SIG-M5 treated with dmso at 0.1 percent for 504 hours (cell line): ENCODE measurements at regions not wholly inside any gene's neighbourhood (a gene's known extent, or its start where the extent isn't known, plus 50 kb on each side); places are given as distances from the start of the nearest gene placed in this dataset.
A peak's percentile ranks its signal among the peaks of the same experiment; 100 is the strongest.
"Not testable (repeated sequence)": the region's sequence is repeated elsewhere in the genome, so short reads cannot be mapped to it uniquely, and the experiment has no call there.

ENCODE experiments used
- DNase-seq: peaks from one replicate; lab custom pipeline; 2025; ENCODE audit not compliant: unreplicated experiment; lab: John Stamatoyannopoulos, UW

DNA sequence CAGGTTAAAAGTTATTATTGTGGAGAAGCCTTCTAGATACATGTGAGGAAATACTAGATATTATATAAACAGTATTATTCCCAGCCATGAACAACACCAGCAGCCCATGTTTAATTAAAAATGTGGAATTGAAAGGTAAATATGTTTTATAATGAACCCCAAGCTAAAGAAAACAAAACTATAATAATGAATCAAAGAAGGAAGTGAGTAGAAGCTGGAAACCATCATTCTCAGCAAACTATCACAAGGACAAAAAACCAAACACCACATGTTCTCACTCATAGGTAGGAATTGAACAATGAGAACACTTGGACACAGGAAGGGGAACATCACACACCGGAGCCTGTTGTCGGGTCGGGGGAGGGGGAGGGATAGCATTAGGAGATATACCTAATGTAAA lies 167.6 kb upstream of the CXXC4 start:
- DNase-seq = not testable (repeated sequence)

- no peak for DNase-seq
These were observed 182.4 kb upstream of the CXXC4 start for GRCh38 chr4:104677116-104677515.

GRCh38 chr4:104682311-104682710 lies 187.6 kb upstream of the CXXC4 start:
- no peak for DNase-seq

- peak; percentile 27 for DNase-seq
These were observed 199.0 kb upstream of the CXXC4 start for GRCh38 chr4:104693601-104694201.

DNA sequence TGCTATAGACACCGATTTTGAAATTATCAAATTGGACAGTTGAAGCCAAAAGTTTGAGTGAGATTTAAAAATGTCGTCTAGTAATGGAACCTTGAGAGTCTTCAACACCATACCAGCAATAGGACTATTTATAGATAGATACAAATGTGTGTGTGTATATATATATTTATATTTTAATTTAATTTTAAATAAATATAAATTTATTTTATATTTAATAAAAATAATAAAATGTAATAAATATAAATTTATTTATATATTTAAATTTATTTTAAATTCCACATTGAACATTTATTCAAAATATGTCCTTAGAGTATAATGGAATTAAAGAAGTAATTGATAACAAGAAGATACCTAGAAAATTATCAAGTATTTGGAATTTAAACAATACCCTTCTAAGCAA lies 221.9 kb upstream of the CXXC4 start:
- DNase-seq = no peak

DNA sequence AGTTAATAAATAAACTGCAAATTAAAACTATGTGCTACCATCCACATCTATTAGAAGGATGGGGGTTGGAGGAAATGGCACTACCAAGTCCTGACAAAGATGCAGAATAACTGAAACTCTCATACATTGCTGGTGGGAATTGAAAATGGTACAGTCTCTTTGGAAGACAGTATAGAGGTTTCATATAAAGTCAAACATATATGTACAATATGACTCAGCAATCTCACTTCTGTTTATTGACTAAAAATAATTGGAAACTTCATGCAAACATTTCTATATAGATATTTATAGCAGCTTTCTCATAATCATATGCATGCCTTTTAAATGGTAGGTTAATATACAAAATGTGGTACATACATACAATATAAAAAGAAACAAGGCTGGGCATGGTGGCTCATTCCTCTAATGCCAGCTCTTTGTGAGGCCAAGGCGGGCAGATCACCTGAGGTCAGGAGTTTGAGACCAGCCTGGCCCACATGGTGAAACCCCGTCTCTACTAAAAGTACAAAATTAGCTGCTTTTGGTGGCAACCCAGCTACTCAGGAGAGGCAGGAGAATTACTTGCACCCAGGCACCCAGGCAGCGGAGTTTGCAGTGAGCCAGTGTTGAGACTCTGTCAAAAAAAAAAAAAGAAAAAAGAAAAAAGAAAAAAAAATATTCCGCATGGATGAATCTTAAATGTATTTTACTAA lies 225.0 kb upstream of the CXXC4 start:
- DNase-seq = no peak

- no peak for DNase-seq
These were observed 227.8 kb upstream of the CXXC4 start for GRCh38 chr4:104722467-104722866.

DNA sequence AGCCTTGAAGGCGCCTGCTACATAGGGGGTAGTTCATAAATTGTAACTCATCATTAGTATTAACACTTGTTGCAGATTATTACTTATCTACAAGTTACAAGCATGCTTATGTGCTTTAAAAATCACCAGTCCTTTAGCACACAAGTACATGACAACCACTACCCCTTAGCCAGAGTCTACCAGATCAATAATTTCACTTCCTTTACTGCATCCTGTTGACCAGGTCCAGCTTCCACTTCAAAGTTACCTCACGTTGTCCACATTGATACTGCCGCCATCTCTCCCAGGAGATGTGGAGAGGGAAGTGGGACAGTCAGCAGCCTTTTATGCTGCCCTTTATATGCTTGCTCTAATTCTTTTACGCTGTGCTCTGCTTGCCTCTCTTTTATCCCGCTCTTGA lies 231.3 kb upstream of the CXXC4 start:
- DNase-seq = no peak

DNA sequence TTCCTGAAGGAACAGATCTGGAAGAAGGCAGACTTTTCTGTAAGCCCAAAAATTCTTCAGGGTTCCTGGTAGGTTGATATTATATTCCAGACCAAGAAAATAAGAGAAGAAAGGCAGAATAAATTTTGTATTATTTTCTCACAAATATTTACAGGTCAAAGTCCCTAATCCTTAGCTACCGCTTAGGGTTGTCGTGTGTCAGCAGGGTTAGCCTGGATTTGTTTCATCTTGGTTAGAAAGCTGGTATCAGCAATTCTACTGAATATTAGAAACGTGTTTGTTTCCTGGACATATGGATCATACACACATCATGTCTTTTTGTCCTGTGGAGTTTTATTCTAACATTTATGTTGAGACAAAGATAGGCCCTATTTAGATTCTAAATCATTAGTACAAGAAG lies 232.9 kb upstream of the CXXC4 start:
- DNase-seq = no peak

DNA sequence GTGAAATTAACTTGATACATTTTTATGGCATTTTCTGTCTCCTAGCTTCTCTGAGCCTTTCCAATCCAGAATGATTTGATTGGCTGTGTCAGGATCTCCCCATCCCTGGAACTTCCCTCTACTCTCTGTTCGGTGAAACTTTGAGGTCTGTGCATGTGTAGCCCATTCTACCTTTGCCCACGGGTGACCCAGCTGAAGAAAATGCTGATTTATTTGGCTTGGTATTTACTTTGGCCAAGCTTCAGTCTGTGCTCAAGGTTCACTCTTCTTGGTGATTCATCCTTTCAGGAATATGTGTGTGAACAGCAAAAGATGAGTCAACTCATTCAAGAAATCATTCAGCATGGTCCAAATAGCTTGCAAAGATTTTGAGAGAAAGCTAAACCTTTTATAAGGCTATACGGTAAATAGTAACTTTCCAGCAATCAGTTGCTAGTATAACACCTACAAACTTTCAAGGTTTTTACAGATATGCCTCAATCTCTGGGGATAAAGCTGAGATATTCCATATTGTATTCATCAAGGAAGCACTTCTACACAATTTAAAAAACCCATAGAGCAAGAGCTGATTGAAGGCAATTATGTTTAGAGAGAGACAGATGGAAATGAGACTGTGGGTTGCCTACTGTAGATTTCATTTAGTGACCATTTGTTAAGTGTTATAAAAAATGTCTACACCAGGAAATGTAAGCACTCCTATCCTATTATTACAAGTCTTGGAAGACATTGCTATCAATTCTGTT lies 233.9 kb upstream of the CXXC4 start:
- DNase-seq = peak; percentile 12

DNA sequence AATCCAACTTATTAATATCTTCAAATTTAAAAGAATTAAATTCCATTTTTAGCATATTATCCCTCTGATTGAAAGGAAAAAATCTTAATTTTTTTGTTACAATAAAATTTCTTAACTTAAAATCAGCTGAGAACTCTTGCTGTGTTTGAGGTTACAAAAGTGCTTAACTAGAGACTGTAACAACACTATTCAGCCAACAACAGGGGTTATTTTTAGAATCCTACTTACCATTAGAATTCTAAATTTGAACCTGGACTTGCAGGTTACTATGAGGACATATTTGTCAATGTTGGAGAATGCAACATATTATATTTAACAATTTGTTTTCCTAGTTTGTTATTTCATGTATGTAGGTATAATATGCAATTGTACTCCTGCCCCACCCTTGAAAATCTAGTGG lies 238.1 kb upstream of the CXXC4 start:
- DNase-seq = no peak

- no peak for DNase-seq
These were observed 240.5 kb upstream of the CXXC4 start for GRCh38 chr4:104735174-104735573.

DNA sequence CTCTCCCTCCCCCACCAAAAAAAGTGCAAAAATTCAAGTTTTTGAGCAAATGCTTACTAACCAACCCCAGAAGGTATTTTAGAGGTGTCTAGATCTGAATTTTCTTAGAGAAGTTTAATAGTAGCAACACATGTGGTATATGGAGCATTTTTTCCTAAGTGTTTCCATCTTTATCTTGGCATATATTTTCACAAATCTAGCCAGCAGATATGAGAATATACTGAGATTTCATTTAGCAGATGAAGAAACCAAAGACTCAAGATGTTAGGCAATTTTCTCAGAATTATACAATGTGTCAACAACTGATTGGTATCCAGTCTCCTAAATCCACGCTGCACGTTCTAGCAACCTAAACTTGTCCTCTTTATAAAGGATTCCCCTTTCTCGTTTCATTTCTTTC lies 245.5 kb upstream of the CXXC4 start:
- DNase-seq = no peak

DNA sequence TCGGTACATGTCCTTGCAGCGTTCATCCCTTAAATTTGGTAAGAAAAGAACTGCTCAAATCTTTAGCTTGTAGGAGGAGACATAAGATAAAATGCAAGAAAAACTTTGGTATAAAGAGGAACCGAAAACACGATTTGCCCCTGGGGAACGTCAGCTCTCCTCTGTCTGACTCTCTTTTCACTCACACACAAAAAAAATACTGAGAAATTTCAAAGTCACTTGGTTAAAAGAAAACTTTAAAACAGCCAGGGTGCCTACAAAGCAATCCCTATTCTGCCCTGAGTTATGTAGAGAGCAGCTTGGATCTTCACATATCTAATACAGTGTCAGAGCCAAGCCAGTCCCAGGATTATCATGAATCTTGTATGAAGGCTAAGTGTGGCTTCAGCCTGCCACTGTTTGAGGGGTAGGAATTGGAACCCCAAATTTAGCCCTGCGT lies 248.5 kb upstream of the CXXC4 start:
- DNase-seq = peak; percentile 2

DNA sequence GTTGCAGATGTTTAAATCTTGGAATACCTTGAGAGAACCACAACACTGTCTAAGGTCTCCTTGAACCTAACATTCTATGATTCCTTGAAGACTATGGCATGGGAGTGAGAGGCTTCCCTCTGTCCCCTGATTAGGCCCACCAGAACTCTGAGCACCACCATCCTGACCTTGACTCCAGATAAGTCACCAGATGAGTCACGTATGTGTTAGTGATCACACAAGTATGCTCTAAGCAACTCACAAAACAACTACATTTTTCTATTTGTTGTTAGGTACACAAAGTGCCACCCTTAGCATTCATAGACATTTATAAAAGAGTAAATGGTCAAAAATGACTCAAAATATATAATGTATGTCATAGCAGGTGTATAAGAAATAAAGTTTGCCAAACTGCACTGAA lies 252.9 kb upstream of the CXXC4 start:
- DNase-seq = no peak

GRCh38 chr4:104749062-104749461 lies 254.4 kb upstream of the CXXC4 start:
- DNase-seq = no peak

DNA sequence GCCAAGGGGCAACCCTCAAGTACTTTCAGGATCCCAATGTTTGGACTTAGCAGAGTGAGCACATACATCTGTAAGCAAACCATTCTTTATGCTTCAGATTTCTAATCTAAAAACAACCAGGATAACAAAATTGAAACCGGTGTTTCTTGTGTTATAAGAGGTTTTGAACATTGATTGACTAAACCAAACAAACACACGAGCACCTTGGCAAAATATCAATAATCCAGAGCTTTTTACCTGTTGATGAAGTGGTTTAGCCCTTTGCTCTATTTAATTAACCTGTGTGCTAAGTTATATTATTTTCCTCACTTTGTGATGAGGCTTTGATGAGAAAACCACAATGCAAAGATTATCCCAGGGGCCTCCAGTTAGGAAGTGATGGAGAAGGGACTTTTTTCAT lies 255.3 kb upstream of the CXXC4 start:
- DNase-seq = no peak

DNA sequence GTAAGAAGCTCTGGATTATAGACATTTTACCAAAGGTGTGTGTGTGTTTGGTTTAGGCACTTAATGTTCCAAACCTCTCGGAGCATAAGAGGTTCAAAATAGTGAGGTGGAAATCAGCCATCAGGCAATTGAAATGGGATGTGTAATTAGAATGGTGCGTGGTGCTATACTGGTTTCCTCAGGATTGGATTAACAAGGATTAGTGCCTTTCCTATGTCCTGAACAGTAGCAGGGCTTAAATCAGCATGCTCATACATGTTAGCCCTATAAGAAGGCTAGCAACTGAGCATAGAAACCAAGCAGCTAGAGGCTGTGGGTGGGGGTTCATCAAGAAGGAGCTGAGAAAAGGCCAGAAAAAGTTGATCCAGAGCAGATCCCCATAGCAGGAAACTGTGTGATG lies 256.8 kb upstream of the CXXC4 start:
- no peak for DNase-seq

DNA sequence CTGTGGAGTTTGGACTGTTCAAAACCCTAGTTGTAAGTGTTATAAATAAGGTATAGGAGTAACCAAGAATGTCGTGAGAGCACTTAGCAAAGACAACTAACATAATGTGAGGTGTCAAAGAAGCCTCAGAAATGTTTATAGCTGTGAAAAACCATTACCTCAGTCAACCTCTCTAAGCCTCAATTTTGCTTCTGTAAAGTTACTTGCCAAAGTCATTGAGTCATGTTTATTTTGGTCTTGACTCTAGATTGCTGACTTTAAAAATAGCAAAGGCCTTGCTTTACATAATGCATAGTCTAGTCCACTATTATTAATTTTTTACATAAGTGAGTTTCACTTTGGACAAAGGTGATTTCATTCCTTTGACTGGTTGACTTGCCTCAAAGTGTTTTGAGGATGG lies 257.6 kb upstream of the CXXC4 start:
- DNase-seq = no peak

DNA sequence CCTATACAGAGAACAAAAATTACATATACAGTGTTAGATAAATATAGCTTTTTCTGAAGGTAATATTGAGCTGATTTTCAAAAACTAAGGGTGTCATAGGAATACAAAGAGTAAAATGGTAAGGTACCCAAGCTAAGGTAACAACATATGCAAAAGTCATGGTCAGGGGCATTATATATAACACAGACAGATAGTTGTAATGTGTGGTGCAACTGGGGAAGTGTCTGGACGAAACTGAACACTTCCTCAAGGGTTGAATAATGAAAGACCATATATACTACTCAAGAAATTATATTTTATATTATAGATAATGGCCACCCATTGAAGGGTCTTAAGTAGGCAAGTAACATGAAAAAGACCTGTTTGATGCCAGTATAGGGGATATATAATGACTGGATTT lies 262.1 kb upstream of the CXXC4 start:
- no peak for DNase-seq

DNA sequence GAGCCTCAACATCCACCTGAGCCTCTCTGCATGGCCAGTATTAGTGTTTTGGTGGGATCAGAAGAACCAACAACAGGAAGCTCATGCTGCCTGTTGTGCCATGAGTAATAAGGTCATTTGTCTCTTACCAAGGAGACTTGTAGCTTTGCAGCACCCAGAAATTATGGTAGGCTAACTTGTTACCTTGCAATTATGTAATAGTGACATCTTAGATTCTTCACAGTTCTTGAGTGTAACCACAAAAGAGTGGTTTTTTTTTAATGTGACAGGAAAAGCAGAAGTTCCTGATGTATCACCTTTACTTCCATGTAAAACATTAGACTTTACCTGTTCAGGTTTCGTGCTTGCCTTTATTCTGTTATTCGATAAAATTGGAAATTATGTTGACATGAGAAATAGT lies 263.9 kb upstream of the CXXC4 start:
- DNase-seq = no peak

- DNase-seq = no peak
These were observed 269.0 kb upstream of the CXXC4 start for GRCh38 chr4:104763554-104764222.
